Prostate gland (tissue), 2 donors: ENCODE measurements at regions not wholly inside any gene's neighbourhood (a gene's known extent, or its start where the extent isn't known, plus 50 kb on each side); places are given as distances from the start of the nearest gene placed in this dataset.

Source experiments
- CTCF ChIP-seq, 4 experiments: fragments of 200-600 bp in 2 of 4; fragments of 450-650 bp in 2 of 4; sonication (generic) in 2 of 4; IDR thresholded peaks; 1 replicate in 3 of 4; 2 replicates in 1 of 4; pipeline ENCODE4 v1.5.1; 2016 to 2019; ENCODE audit warnings: antibody characterized with exemption in 4 of 4, mild to moderate bottlenecking in 2 of 4, moderate library complexity in 2 of 4
- POLR2A ChIP-seq: fragments of 450-650 bp; IDR thresholded peaks from one replicate; pipeline ENCODE4 v1.6.1; 2016; ENCODE audit warnings: antibody characterized with exemption, mild to moderate bottlenecking
- POLR2AphosphoS5 ChIP-seq: sonication (generic); formaldehyde crosslinking; IDR thresholded peaks from one replicate; pipeline ENCODE4 v1.6.1; 2017; ENCODE audit warnings: antibody characterized with exemption

GRCh38 chr4:97239667-97239997, 903.6 kb downstream of the STPG2 start:
- TF ChIP-seq CTCF (IDR thresholded peaks at IDR 0.05): no peak
- TF ChIP-seq POLR2A: no peak
- TF ChIP-seq POLR2AphosphoS5: no peak
